CD14-positive monocyte (primary cell): ENCODE measurements at regions not wholly inside any gene's neighbourhood (a gene's known extent, or its start where the extent isn't known, plus 50 kb on each side); places are given as distances from the start of the nearest gene placed in this dataset.

Experiments used
- DNase-seq, 3 donors: peaks; one replicate each; pipeline ENCODE4 v3.0.0-alpha.2; 2011 to 2022
- H2AFZ ChIP-seq: 2 replicates; pipeline ENCODE4 v1.6.0; 2012; ENCODE audit warnings: mild to moderate bottlenecking, low read depth, low read length, inconsistent platforms; ENCODE audit not compliant: insufficient read depth, poor library complexity, severe bottlenecking
- H3K27ac ChIP-seq, 2 donors: 1 replicate in 1 of 2; 2 replicates in 1 of 2; pipeline ENCODE4 v1.5.1; 2012 to 2013; ENCODE audit warnings: low read length in 2 of 2, control low read depth in 1 of 2, inconsistent platforms in 1 of 2, low read depth in 1 of 2, mild to moderate bottlenecking in 1 of 2
- H3K27me3 ChIP-seq, 2 donors: one replicate each; pipeline versions ENCODE4 v1.6.0 to v1.6.1; 2011 to 2013; ENCODE audit warnings: low read length in 2 of 2; ENCODE audit not compliant: control insufficient read depth in 2 of 2, insufficient read depth in 2 of 2
- H3K36me3 ChIP-seq, 2 donors: replicated peaks in 1 of 2; 1 replicate in 1 of 2; 2 replicates in 1 of 2; pipeline versions ENCODE4 v1.5.1 to v1.6.1; 2012 to 2013; ENCODE audit warnings: low read length in 2 of 2, control low read depth in 1 of 2, inconsistent platforms in 1 of 2, mild to moderate bottlenecking in 1 of 2; ENCODE audit not compliant: insufficient read depth in 2 of 2, control insufficient read depth in 1 of 2
- H3K4me1 ChIP-seq, 2 donors: 1 replicate in 1 of 2; 2 replicates in 1 of 2; pipeline versions ENCODE4 v1.5.1 to v1.6.1; 2012 to 2013; ENCODE audit warnings: low read length in 2 of 2, control low read depth in 1 of 2, inconsistent platforms in 1 of 2, mild to moderate bottlenecking in 1 of 2, moderate library complexity in 1 of 2; ENCODE audit not compliant: insufficient read depth in 2 of 2, control insufficient read depth in 1 of 2
- H3K4me2 ChIP-seq: replicated peaks from 2 replicates; pipeline ENCODE3; 2012; ENCODE audit warnings: low read length, moderate library complexity, mild to moderate bottlenecking; ENCODE audit not compliant: poor library complexity, severe bottlenecking; ENCODE audit errors: extremely low read depth
- H3K4me3 ChIP-seq, 3 experiments: fragments of 200-600 bp in 1 of 3; sonication (generic) in 1 of 3; replicated peaks in 1 of 3; 1 replicate in 2 of 3; 2 replicates in 1 of 3; pipeline ENCODE4 v1.5.1; 2011 to 2013; ENCODE audit warnings: low read length in 3 of 3, mild to moderate bottlenecking in 3 of 3, control low read depth in 2 of 3, low read depth in 2 of 3, inconsistent platforms in 1 of 3, moderate library complexity in 1 of 3
- H3K79me2 ChIP-seq: 2 replicates; pipeline ENCODE4 v1.6.0; 2012; ENCODE audit warnings: mild to moderate bottlenecking, control low read depth, inconsistent platforms, low read length, moderate library complexity; ENCODE audit not compliant: insufficient read depth
- H3K9ac ChIP-seq: 2 replicates; pipeline ENCODE4 v1.6.0; 2017; ENCODE audit warnings: low read length, mild to moderate bottlenecking; ENCODE audit not compliant: insufficient read depth, poor library complexity, severe bottlenecking
- H3K9me3 ChIP-seq, 2 donors: replicated peaks in 1 of 2; 1 replicate in 1 of 2; 2 replicates in 1 of 2; pipeline versions ENCODE4 v1.5.1 to v1.6.1; 2012 to 2013; ENCODE audit warnings: low read length in 2 of 2, control low read depth in 1 of 2; ENCODE audit not compliant: control insufficient read depth in 1 of 2, insufficient read depth in 1 of 2
- H4K20me1 ChIP-seq: 2 replicates; pipeline ENCODE4 v1.6.0; 2012; ENCODE audit warnings: mild to moderate bottlenecking, low read length, control low read depth, moderate library complexity; ENCODE audit not compliant: insufficient read depth
- H3K27ac Mint-ChIP-seq, 7 donors: one replicate each; pipeline ENCODE4 v1.8.0; 2020; ENCODE audit warnings: mild to moderate bottlenecking in 7 of 7, mixed read lengths in 7 of 7, moderate library complexity in 6 of 7, inconsistent platforms in 2 of 7
- H3K27me3 Mint-ChIP-seq, 3 donors: one replicate each; pipeline ENCODE4 v1.8.0; 2021 to 2022; ENCODE audit warnings: low read depth in 3 of 3, mild to moderate bottlenecking in 3 of 3, mixed read lengths in 3 of 3, moderate library complexity in 3 of 3, inconsistent platforms in 1 of 3
- H3K36me3 Mint-ChIP-seq, 2 donors: one replicate each; pipeline ENCODE4 v1.8.0; 2020; ENCODE audit warnings: mixed read lengths in 2 of 2, inconsistent platforms in 1 of 2, mild to moderate bottlenecking in 1 of 2
- H3K4me1 Mint-ChIP-seq: one replicate; pipeline ENCODE4 v1.8.0; 2020; ENCODE audit warnings: mild to moderate bottlenecking, mixed read lengths
- H3K4me3 Mint-ChIP-seq, 2 donors: one replicate each; pipeline ENCODE4 v1.8.0; 2020; ENCODE audit warnings: mild to moderate bottlenecking in 2 of 2, mixed read lengths in 2 of 2, moderate library complexity in 1 of 2
- H3K9me3 Mint-ChIP-seq, 7 donors: one replicate each; pipeline ENCODE4 v1.8.0; 2020 to 2022; ENCODE audit warnings: mixed read lengths in 7 of 7, mild to moderate bottlenecking in 6 of 7, moderate library complexity in 6 of 7, inconsistent platforms in 2 of 7
- WGBS: methylation state at CpG from one replicate; pipeline ENCODE4 v1.1.5; 2013; ENCODE audit warnings: missing lambda C conversion rate; ENCODE audit not compliant: insufficient coverage; 5-methylcytosine and 5-hydroxymethylcytosine counted together
- intact Hi-C, 2 donors: fragments of 100-400 bp; cut with micrococcal nuclease; formaldehyde crosslinking; loops; one replicate each; pipeline versions ENCODE4 v1.15.0 to v1.15.1; 2023
- TF ChIP-seq, protein P1 (sequence below): fragments of 200-600 bp; IDR thresholded peaks from one replicate; pipeline ENCODE4 v1.8.0; 2022; ENCODE audit warnings: antibody characterized with exemption, mild to moderate bottlenecking

DNA sequence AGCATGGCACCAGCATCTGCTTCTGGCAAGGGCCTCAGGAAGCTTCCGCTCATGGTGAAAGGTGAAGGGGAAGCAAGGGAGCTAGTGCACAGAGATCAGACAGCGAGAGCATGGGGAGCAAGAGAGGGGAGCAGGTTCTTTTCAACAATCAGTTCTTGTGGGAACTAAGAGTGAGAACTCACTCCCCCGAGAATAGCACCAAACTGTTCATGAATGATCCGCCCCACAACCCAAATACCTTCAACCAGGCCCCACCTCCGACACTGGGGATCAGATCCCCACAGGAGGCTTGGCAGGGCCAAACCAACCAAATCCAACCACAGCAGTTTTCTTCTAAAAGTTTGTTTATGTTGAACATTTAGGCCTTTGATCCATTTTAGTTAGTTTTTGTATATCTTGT is 69.7 kb upstream of the BHLHE23 start:
- no peak overlapping the region for H3K4me3 ChIP-seq
- no peak overlapping the region for H3K27ac Mint-ChIP-seq
- no peaks in the 10 kb centered on the region for H3K4me1 ChIP-seq
- H3K9ac ChIP-seq: no peak overlapping the region
- no peak overlapping the region for H3K4me3 Mint-ChIP-seq
- peaks cover 0 to 20% of the 10 kb centered on the region in 2 donors for H3K27me3 ChIP-seq
- H3K4me2 ChIP-seq: no peak overlapping the region
- H3K4me1 Mint-ChIP-seq: no peaks in the 10 kb centered on the region
- H3K36me3 Mint-ChIP-seq: peaks cover 0 to 1% of the 10 kb centered on the region in 2 donors
- H2AFZ ChIP-seq: no peak overlapping the region
- no peaks in the 10 kb centered on the region for H4K20me1 ChIP-seq
- no peaks in the 10 kb centered on the region for H3K79me2 ChIP-seq
- H3K9me3 ChIP-seq: peaks cover 10 to 11% of the 10 kb centered on the region in 2 donors
- TF ChIP-seq, protein P1, sequence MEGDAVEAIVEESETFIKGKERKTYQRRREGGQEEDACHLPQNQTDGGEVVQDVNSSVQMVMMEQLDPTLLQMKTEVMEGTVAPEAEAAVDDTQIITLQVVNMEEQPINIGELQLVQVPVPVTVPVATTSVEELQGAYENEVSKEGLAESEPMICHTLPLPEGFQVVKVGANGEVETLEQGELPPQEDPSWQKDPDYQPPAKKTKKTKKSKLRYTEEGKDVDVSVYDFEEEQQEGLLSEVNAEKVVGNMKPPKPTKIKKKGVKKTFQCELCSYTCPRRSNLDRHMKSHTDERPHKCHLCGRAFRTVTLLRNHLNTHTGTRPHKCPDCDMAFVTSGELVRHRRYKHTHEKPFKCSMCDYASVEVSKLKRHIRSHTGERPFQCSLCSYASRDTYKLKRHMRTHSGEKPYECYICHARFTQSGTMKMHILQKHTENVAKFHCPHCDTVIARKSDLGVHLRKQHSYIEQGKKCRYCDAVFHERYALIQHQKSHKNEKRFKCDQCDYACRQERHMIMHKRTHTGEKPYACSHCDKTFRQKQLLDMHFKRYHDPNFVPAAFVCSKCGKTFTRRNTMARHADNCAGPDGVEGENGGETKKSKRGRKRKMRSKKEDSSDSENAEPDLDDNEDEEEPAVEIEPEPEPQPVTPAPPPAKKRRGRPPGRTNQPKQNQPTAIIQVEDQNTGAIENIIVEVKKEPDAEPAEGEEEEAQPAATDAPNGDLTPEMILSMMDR: no peak
- intact Hi-C loops: no loop called here
- no peak overlapping the region for H3K27ac ChIP-seq
- DNase-seq: no peak
- H3K27me3 Mint-ChIP-seq: peaks cover 13 to 34% (median 23%) of the 10 kb centered on the region in 3 donors
- H3K9me3 Mint-ChIP-seq: peaks cover 10 to 37% (median 24%) of the 10 kb centered on the region in 7 donors
- no peaks in the 10 kb centered on the region for H3K36me3 ChIP-seq
- WGBS: 92% methylated on average over 2 of the region's 5 CpGs

DNA sequence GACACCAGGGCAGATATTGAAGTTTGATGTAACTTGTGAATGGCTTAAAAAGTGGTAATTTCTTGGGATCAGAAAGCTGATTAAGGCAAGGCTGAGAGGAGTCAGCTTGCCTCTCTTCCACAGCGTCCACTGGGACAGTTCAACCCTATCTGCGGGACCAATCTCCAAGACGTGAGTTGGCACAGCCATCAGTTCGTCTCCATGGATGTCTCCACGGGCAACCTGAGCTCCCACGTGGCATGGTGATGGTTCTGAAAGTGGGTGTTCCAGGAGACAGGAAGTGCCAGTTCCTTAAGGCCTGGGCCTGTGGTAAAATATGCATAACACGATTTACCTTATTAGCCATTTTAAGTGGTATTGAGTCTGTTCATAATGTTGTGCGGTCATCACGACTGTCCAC is 67.9 kb upstream of the BHLHE23 start:
- Mint-ChIP-seq H3K27ac (no peak overlapping the region), H3K9me3 (peaks cover 10 to 32% (median 25%) of the 10 kb centered on the region in 7 donors), H3K36me3 (peaks cover 0 to 1% of the 10 kb centered on the region in 2 donors), H3K27me3 (peaks cover 25 to 46% (median 29%) of the 10 kb centered on the region in 3 donors), H3K4me3 (no peak overlapping the region), H3K4me1 (no peaks in the 10 kb centered on the region)
- intact Hi-C loops: no loop called here
- Histone ChIP-seq H3K4me2 (no peak overlapping the region), H4K20me1 (no peaks in the 10 kb centered on the region), H3K27me3 (peaks cover 0 to 31% of the 10 kb centered on the region in 2 donors), H3K4me3 (no peak overlapping the region), H3K27ac (no peak overlapping the region), H3K9ac (no peak overlapping the region), H3K9me3 (peaks cover 6 to 10% of the 10 kb centered on the region in 2 donors), H2AFZ (no peak overlapping the region), H3K4me1 (no peaks in the 10 kb centered on the region), H3K36me3 (no peaks in the 10 kb centered on the region), H3K79me2 (no peaks in the 10 kb centered on the region)
- no peak for DNase-seq
- 55% methylated on average over 5 of the region's 9 CpGs for WGBS
- TF ChIP-seq, protein P1: no peak
